KOPT-K1 (cell line): ENCODE measurements at regions not wholly inside any gene's neighbourhood (a gene's known extent, or its start where the extent isn't known, plus 50 kb on each side); places are given as distances from the start of the nearest gene placed in this dataset.
"Not testable (repeated sequence)": the region's sequence is repeated elsewhere in the genome, so short reads cannot be mapped to it uniquely, and the experiment has no call there.

ENCODE experiments used
- H3K27ac ChIP-seq: fragments of 200-600 bp; sonication (generic); 2 replicates; pipeline ENCODE4 v1.5.1; 2016; ENCODE audit warnings: antibody characterized with exemption, mild to moderate bottlenecking, low read depth, low read length; ENCODE audit not compliant: poor library complexity, severe bottlenecking
- H3K36me3 ChIP-seq: fragments of 200-600 bp; sonication (generic); 2 replicates; pipeline ENCODE4 v1.5.1; 2017; ENCODE audit warnings: antibody characterized with exemption, mild to moderate bottlenecking, low read length, moderate library complexity; ENCODE audit not compliant: insufficient read depth
- H3K9me3 ChIP-seq: fragments of 200-600 bp; sonication (generic); 2 replicates; pipeline ENCODE4 v1.5.1; 2017; ENCODE audit warnings: antibody characterized with exemption, low read length, mild to moderate bottlenecking; ENCODE audit not compliant: insufficient read depth, poor library complexity, severe bottlenecking

DNA sequence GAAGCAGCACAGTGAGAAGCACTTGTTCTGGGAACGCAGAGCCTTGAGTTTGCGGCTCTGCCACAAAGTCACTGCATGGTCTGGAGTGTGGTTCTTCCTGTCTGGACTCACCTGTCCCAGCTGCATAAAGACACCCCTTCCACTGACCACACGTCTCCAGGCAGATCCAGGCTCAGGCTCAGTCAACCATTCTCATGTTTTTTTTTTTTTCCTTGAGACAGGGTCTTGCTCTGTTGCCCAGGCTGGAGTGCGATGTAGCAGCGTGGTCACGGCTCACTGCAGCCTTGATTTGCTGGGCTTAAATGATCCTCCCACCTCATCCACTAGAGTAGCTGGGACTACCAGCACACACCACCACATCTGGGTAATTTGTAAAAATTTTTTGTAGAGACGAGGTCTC is 102.9 kb upstream of the KLF4 start:
- Histone ChIP-seq H3K9me3 (no peaks in the 10 kb centered on the region), H3K27ac (no peak overlapping the region), H3K36me3 (no peaks in the 10 kb centered on the region)

DNA sequence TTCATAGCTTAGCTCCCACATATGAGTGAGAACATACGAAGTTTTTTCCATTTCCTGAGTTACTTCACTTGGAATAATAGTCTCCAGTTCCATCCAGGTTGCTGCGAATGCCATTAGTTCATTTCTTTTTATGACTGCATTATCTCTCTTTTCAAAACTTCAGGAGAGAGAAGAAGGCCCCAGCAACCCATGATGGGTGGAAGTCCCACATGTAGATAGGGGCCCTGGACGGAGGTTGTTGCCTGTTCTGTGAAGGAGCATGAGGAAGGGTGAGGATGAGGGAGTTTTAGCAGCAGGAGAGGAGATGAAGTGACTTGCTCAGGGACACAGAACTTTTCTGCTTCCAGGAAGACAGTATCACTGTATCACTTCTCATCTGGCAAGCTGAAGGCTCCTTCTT is 102.2 kb upstream of the KLF4 start:
- Histone ChIP-seq H3K9me3 (no peaks in the 10 kb centered on the region), H3K27ac (no peak overlapping the region), H3K36me3 (no peaks in the 10 kb centered on the region)

DNA sequence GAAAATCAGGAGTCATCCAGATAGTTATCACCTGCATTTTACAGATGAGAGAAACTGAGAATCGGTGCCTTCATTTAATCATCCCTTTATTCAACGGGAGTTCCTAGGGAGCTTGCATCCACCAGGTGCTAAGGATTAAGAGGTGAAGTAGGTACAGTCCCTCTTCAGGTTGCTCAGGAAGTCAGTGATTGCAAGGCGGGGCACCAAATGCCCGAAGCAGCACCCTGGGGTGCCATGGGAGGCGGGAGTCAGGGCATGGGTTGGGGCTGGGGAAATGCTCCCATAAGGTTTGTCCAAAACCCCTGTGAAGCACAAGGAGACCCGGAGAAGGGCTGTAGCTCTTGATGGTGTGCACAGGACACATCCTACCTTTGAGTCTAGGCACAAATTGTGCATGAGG is 98.8 kb upstream of the KLF4 start:
- Histone ChIP-seq H3K27ac (no peak overlapping the region), H3K9me3 (no peaks in the 10 kb centered on the region), H3K36me3 (no peaks in the 10 kb centered on the region)

DNA sequence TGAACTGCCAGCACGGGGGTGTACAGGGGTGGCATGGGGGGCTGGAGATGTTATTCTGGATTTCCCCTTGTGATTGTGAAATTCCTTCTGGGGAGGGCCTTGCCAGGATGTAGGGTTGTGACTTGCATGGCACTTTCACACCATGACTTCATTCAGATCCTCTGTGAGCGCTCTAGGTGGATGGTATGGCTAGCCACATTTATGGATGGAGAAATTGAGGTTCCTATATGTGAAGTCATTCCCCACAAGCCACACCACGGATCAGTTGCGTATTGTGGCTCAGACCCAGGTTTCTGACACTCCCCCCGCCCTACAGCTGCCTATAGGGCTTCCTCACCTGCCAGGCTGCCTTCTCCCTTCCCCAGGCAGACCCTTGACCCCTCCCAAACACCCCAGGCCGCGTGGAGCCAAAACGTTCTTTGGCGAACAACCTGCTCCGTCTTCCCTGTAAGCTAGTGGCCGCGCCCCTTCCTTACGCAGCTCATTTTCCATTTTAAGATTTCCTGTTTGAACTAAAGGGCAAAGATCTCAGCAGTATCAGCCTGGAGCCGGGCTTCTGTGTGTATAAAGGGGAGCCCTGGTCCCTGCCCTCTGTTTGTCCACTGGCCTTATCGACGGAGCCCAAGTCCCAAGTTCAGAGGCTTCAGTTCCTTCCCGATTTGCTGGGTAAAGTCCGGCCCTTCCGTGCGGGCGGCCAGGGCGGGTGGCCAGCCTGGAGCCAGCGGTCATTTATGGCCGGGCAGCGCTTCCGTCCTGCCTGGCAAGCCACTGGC is 97.8 kb upstream of the KLF4 start:
- H3K27ac ChIP-seq: no peak overlapping the region
- H3K36me3 ChIP-seq: no peaks in the 10 kb centered on the region

DNA sequence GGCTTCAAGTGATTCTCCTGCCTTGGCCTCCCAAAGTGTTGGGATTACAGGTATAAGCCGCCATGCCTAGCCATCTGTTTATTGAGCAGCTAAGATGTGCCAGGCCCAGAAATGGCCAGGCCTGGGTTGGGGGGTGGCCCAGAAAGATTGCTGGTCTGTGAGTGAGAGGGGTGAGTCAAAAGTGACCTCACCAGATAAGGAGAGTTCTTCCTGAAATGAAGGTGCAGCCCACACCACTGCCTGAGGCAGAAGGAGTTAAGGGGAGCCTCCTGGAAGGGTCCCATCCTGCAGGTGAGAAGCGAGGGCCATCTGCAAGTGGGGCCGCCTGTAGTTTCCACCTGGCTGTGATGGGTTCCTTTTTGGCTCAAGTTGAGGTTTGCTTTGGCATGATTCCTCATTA is 96.9 kb upstream of the KLF4 start:
- no peak overlapping the region for H3K27ac ChIP-seq
- no peaks in the 10 kb centered on the region for H3K36me3 ChIP-seq
- no peaks in the 10 kb centered on the region for H3K9me3 ChIP-seq

More for the DNA sequence above, 97.8 kb upstream of the KLF4 start:
- no peaks in the 10 kb centered on the region for H3K9me3 ChIP-seq

DNA sequence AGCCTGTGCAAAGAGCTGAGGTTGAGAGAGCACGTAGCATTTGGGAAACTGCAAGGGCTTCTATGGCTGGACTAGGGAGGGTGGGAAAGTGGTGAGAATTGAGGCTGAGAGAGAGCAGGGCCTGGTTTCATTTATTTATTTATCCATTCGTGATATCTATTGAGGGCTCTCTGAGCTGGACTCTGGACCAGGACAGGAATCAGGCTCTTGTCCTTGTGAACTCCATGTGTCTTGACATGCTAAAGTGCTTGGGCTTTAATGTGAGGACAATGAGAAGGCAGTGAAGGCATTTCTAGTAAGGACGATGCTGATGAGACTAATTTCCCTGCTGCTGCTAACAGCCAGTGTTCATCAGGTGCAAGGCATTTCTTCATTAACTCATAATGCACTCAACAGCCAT is 95.9 kb upstream of the KLF4 start:
- Histone ChIP-seq H3K27ac (no peak overlapping the region), H3K9me3 (no peaks in the 10 kb centered on the region), H3K36me3 (no peaks in the 10 kb centered on the region)

DNA sequence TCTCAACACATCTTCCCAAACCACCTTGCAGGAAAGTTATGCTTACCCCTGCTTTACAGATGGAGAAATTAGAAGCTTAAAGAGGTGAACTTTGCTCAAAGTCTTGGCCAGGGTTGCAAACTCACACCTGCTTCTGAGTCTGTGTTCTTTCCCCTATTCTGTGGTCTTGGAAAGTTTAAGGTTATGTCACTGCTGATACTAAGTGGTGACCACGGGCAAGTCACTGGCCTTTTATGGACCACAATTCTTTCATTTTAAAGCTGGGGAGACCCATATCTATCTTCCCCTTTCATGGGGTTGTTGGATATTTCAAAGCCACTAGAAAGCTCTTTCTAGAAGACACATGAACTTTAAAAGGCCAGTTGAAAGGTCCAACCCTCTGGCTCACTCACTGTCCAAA is 95.4 kb upstream of the KLF4 start:
- no peak overlapping the region for H3K27ac ChIP-seq

DNA sequence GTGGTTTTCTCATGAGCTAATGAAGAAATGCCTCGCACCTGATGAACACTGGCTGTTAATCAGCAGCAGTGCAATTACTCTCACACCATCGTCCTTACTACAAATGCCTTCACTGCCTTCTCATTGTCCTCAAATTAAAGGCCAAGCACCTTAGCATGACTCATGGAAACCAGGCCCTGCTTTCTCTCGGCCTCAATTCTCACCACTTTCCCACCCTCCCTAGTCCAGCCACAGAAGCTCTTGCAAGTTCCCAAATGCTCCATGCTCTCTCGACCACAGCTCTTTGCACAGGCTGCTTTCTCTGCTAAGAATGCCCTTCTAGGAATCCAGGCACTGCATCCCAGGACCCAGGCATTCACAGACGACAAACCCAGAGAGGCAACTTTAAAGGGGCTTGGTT is 94.6 kb upstream of the KLF4 start:
- Histone ChIP-seq H3K9me3 (no peaks in the 10 kb centered on the region), H3K27ac (no peak overlapping the region), H3K36me3 (no peaks in the 10 kb centered on the region)

More for the DNA sequence above, 95.4 kb upstream of the KLF4 start:
- no peaks in the 10 kb centered on the region for H3K36me3 ChIP-seq
- no peaks in the 10 kb centered on the region for H3K9me3 ChIP-seq

DNA sequence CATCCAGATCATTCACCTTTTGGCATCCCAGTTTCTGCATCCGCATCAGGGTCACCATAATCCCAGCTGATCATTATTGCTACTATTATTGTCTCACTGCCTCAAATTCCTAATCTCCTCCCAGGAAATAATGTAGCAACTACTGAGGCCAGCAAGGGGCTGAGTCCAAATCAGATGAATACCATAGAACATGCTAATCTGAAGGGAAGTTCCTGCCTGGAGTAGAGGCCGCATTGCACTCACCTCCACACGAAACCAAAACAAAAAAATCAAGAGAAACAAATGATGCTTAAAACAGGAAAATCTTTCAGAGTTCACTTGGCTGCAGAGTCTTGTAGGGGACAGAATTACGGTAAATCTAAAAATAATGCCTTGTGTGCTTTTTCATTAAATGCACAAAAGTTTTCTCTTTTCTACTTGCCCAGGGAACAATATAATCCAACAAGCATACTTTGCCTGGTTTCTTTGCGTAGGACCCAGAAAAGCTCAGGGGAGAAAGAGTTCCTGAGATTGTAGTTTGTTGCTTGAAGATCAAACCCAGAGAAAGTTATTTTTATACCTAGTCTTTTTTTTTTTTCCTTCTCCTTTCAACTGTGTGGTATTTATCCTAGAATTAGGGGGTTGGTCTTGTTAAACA is 87.7 kb upstream of the KLF4 start:
- H3K36me3 ChIP-seq: no peaks in the 10 kb centered on the region
- H3K9me3 ChIP-seq: no peaks in the 10 kb centered on the region
- H3K27ac ChIP-seq: no peak overlapping the region

DNA sequence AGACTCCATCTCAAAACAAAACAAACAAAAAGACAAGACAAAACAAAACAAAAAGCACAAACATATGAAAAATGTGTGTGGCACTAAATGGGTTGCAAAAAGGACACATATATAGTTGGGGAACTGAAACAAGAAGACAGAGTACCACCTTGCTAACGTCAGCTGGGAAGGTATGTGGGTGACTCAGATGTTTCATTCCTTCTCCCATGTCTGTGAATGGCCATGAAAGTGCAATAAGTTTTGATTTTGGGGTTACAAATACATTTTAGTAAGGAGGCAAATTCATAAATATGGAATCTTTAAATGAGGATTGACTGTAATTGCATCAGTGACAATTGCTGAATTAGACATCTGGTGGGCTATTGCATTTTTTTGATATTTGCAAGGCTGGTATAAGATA is 81.6 kb upstream of the KLF4 start:
- Histone ChIP-seq H3K36me3 (no peaks in the 10 kb centered on the region), H3K27ac (no peak overlapping the region), H3K9me3 (no peaks in the 10 kb centered on the region)

DNA sequence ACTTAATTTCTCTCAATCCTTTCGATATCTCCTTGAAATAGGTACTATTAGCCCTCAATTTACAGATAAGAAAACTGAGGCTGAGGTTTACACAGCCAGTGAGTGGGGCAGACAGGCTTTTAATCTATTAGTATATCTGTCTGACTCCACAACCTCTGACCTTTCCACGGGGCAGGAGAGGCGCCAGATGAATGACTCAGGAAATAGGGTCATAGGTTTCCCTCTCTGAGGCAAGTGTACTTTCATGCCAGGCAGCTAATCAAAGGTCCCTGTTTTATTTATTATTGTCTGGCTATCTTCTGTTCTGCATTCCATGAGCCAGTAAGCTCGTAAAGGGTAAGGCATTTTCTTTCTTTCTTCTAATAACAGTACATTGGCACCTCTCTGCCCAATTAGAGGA is 79.6 kb upstream of the KLF4 start:
- no peaks in the 10 kb centered on the region for H3K9me3 ChIP-seq
- H3K36me3 ChIP-seq: no peaks in the 10 kb centered on the region
- no peak overlapping the region for H3K27ac ChIP-seq

DNA sequence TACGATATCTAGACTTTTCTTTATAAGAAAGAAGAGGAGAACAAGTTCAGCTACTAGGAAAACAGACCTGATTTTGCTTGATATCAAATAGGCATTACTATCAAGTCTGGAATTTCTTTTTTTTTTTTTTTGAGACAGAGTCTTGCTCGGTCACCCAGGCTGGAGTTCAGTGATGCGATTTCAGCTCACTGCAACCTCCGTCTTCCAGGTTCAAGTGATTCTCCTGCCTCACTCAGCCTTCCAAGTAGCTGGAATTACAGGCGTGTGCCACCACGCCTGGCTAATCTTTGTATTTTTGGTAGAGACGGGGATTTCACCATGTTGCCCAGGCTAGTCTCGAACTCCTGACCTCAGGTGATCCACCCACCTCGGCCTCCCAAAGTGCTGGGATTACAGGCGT is 78.8 kb upstream of the KLF4 start:
- H3K9me3 ChIP-seq, H3K36me3 ChIP-seq, H3K27ac ChIP-seq: not testable (repeated sequence)

DNA sequence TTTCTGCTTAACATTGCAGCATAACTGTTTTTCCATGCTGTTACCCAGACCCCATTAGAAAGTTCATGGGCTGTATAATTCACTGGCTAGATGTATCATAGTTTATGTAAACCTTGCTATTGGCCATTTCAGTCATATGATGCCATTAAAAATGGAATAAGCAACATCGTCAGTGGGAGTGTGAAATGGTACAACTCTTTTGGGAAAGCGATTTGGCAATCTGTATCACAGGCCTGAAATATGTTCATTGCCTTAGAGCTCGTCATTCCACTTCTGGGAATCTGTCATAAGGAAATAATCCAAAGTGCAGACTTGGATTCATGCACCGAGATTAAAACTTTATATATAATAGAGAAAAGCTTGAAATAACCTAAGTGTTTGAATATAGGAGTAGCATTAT is 77.9 kb upstream of the KLF4 start:
- Histone ChIP-seq H3K27ac (no peak overlapping the region), H3K36me3 (no peaks in the 10 kb centered on the region), H3K9me3 (no peaks in the 10 kb centered on the region)

DNA sequence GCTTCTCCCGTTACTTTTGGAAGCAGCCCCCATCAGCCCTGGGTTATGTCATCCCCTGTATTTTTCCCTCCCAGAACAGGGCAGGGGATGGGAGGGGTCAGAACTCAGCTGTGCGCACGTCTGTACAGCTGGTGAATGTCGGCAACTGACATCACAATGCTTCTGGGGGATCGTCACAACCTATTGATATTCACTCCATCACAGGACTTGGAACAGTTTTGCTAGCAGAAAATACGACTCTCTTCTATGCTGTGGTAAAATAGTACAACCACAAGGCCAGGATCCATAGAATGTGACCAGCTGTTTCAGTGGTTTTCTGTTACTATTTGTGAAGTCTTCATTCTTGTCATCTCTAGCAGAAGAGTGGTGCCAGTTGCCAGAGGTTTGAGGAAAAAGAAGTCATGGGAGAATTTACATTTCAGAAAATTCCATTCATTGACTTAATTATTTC is 77.1 kb upstream of the KLF4 start:
- Histone ChIP-seq H3K27ac (no peak overlapping the region), H3K9me3 (no peaks in the 10 kb centered on the region), H3K36me3 (no peaks in the 10 kb centered on the region)

DNA sequence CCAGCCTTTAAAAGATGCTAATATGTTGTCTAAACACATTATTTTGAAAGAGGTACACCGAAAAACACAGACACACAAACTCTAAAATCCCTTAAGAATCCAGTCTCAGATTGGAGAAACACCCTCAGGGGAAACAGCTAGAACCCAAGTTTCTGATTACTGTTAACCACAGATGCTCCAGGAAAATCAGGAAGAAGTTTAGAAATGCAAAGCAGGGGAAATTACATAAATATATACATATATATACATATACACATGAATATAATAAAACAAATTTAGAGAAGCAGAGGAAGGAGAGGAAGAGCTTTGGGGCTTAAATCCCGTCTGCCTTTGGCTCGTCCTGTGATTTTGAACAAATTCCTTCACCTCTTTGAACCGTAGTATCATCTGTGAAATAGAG is 73.2 kb upstream of the KLF4 start:
- Histone ChIP-seq H3K9me3 (no peaks in the 10 kb centered on the region), H3K27ac (no peak overlapping the region), H3K36me3 (no peaks in the 10 kb centered on the region)

DNA sequence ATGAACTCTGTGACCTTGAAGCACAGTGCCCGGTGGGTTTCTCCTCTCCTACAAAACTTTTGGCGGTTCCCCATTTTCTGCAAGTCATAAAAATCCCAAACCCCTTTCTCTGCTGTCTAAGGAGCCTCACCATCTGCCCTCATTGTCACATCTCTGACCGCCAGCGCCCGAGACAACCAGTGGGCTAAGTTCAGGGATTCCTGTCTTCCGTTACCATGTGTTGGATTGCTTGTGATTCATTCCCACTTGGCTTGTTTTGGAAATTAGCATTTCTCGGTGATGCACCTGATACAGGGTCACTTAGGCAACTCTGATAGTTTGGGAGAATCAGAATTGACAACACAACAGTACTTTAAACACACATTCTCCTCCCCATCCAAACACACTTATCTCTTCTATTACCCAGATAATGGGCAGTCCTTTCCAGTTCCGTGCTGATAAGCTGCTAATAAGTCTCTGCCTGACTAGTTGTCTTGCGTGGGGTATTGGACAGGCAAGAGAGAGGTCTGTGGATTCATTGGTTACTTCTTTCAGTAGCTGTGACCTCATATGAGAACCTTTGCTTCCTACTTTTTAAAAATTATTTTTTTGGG is 70.0 kb upstream of the KLF4 start:
- Histone ChIP-seq H3K9me3 (no peaks in the 10 kb centered on the region), H3K27ac (no peak overlapping the region), H3K36me3 (no peaks in the 10 kb centered on the region)
